OCI-LY1 (cell line): ENCODE measurements at regions not wholly inside any gene's neighbourhood (a gene's known extent, or its start where the extent isn't known, plus 50 kb on each side); places are given as distances from the start of the nearest gene placed in this dataset.

Experiments used
- H2AFZ ChIP-seq: fragments of 200-600 bp; sonication (generic), shearing (Covaris generic); 2 replicates; pipeline ENCODE4 v1.6.0; 2014; ENCODE audit warnings: antibody characterized with exemption, mild to moderate bottlenecking, low read length
- H3F3A ChIP-seq: fragments of 200-600 bp; sonication (generic), shearing (Covaris generic); 2 replicates; pipeline ENCODE4 v1.6.0; 2014; ENCODE audit warnings: mild to moderate bottlenecking, antibody characterized with exemption, low read length, moderate library complexity; ENCODE audit not compliant: insufficient read depth
- H3K27ac ChIP-seq: fragments of 200-600 bp; sonication (generic); 2 replicates; pipeline ENCODE4 v1.5.1; 2014; ENCODE audit warnings: low read length, mixed run types, mild to moderate bottlenecking, low read depth; ENCODE audit not compliant: poor library complexity, severe bottlenecking
- H3K27me3 ChIP-seq: fragments of 200-600 bp; sonication (generic); 2 replicates; pipeline ENCODE4 v1.6.0; 2014; ENCODE audit warnings: antibody characterized with exemption, mild to moderate bottlenecking, low read length, moderate library complexity; ENCODE audit not compliant: insufficient read depth
- H3K36me3 ChIP-seq: fragments of 200-600 bp; sonication (generic); 2 replicates; pipeline ENCODE4 v1.6.1; 2014; ENCODE audit warnings: mild to moderate bottlenecking, antibody characterized with exemption, low read length, moderate library complexity, mixed read lengths; ENCODE audit not compliant: insufficient read depth
- H3K4me1 ChIP-seq: fragments of 200-600 bp; sonication (generic); 2 replicates; pipeline ENCODE4 v1.5.1; 2014; ENCODE audit warnings: mild to moderate bottlenecking, low read length, moderate library complexity; ENCODE audit not compliant: insufficient read depth, severe bottlenecking
- H3K4me2 ChIP-seq: fragments of 200-600 bp; sonication (generic), shearing (Covaris generic); 2 replicates; pipeline ENCODE4 v1.6.1; 2014; ENCODE audit warnings: low read length
- H3K4me3 ChIP-seq: fragments of 200-600 bp; sonication (generic); 2 replicates; pipeline ENCODE4 v1.5.1; 2014; ENCODE audit warnings: low read length, low read depth, mild to moderate bottlenecking, mixed read lengths; ENCODE audit not compliant: poor library complexity, severe bottlenecking
- H3K79me2 ChIP-seq: fragments of 200-600 bp; shearing (Covaris generic); 2 replicates; pipeline ENCODE4 v1.6.1; 2016; ENCODE audit warnings: mixed run types, low read length, mixed read lengths; ENCODE audit not compliant: insufficient read depth
- H3K9ac ChIP-seq: fragments of 200-600 bp; sonication (generic), shearing (Covaris generic); 2 replicates; pipeline ENCODE4 v1.6.1; 2014; ENCODE audit warnings: mild to moderate bottlenecking, low read length, mixed read lengths
- H3K9me2 ChIP-seq: fragments of 200-600 bp; sonication (generic), shearing (Covaris generic); 2 replicates; pipeline ENCODE4 v1.6.1; 2014; ENCODE audit warnings: low read depth, mild to moderate bottlenecking, low read length, mixed read lengths
- H3K9me3 ChIP-seq: fragments of 200-600 bp; shearing (Covaris generic); 2 replicates; pipeline ENCODE4 v1.6.1; 2014; ENCODE audit warnings: low read length, mixed read lengths
- H4K20me1 ChIP-seq: fragments of 200-600 bp; sonication (generic), shearing (Covaris generic); 2 replicates; pipeline ENCODE4 v1.6.0; 2016; ENCODE audit warnings: mild to moderate bottlenecking, low read length; ENCODE audit not compliant: insufficient read depth
- EZH2 ChIP-seq: fragments of 200-600 bp; sonication (generic), shearing (Covaris generic); IDR thresholded peaks from 2 replicates; pipeline ENCODE4 v1.8.0; 2017; ENCODE audit warnings: borderline replicate concordance, mixed run types, mild to moderate bottlenecking, antibody characterized with exemption, low read length, moderate library complexity, mixed read lengths
- TF ChIP-seq, protein P1 (sequence below): fragments of 200-600 bp; sonication (generic), shearing (Covaris generic); IDR thresholded peaks from 2 replicates; pipeline ENCODE4 v1.5.1; 2017; ENCODE audit warnings: mild to moderate bottlenecking, antibody characterized with exemption, low read length, moderate library complexity, mixed read lengths

DNA sequence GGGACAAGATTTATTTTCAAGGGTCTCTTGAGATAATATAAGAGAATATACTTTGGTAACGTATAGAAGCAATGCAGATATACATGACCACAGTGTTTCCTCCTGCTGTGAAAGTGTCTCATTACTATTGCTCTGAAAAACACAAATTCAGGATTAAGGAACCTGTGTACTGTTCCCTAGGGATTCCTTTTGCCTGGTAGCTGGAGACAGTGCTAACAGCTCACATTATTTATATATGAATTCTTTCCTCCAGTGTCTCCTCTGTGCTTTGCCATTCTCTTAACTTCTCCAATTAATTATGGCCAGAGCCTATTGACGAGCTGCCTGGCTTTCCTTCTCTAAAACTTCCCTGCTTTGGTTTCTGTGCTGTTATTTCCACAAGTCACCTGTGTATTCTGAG lies 235.4 kb downstream of the OTOL1 start:
- no peaks in the 10 kb centered on the region for H3K36me3 ChIP-seq
- no peaks in the 10 kb centered on the region for H3K9me3 ChIP-seq
- H2AFZ ChIP-seq: no peak overlapping the region
- TF ChIP-seq EZH2: no peak
- TF ChIP-seq, protein P1, sequence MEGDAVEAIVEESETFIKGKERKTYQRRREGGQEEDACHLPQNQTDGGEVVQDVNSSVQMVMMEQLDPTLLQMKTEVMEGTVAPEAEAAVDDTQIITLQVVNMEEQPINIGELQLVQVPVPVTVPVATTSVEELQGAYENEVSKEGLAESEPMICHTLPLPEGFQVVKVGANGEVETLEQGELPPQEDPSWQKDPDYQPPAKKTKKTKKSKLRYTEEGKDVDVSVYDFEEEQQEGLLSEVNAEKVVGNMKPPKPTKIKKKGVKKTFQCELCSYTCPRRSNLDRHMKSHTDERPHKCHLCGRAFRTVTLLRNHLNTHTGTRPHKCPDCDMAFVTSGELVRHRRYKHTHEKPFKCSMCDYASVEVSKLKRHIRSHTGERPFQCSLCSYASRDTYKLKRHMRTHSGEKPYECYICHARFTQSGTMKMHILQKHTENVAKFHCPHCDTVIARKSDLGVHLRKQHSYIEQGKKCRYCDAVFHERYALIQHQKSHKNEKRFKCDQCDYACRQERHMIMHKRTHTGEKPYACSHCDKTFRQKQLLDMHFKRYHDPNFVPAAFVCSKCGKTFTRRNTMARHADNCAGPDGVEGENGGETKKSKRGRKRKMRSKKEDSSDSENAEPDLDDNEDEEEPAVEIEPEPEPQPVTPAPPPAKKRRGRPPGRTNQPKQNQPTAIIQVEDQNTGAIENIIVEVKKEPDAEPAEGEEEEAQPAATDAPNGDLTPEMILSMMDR: no peak
- H3K4me1 ChIP-seq: no peaks in the 10 kb centered on the region
- H3K9me2 ChIP-seq: no peaks in the 10 kb centered on the region
- no peak overlapping the region for H3K4me2 ChIP-seq
- no peak overlapping the region for H3K4me3 ChIP-seq
- H3K9ac ChIP-seq: no peak overlapping the region
- H3K27me3 ChIP-seq: no peaks in the 10 kb centered on the region
- no peaks in the 10 kb centered on the region for H3K79me2 ChIP-seq
- no peaks in the 10 kb centered on the region for H4K20me1 ChIP-seq
- H3K27ac ChIP-seq: no peak overlapping the region
- no peaks in the 10 kb centered on the region for H3F3A ChIP-seq

DNA sequence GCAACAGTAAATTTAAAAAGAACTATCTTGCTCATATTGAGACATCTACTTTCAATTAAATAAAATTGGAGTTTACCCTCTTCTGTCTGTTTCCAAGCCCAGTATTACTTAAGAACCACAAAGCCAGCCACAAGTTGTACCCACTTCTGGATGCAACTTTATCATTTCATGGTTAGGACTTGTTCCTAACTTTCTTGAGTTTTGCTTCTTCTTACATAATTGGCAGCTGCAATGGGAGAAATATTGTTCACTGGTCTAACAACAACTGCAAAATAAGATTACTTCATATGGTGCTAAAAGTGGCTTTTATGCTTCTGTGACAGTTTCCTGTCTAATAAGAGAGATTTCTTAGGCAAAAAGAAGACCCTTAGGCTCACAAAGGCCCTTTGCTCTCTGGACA lies 240.6 kb downstream of the OTOL1 start:
- Histone ChIP-seq H3K9ac (no peak overlapping the region), H4K20me1 (no peaks in the 10 kb centered on the region), H3K4me2 (no peak overlapping the region), H3K79me2 (no peaks in the 10 kb centered on the region), H2AFZ (no peak overlapping the region), H3F3A (no peaks in the 10 kb centered on the region), H3K4me3 (no peak overlapping the region), H3K27me3 (no peaks in the 10 kb centered on the region), H3K27ac (no peak overlapping the region), H3K4me1 (no peaks in the 10 kb centered on the region), H3K9me3 (no peaks in the 10 kb centered on the region), H3K9me2 (no peaks in the 10 kb centered on the region), H3K36me3 (no peaks in the 10 kb centered on the region)
- no peak for TF ChIP-seq EZH2
- TF ChIP-seq, protein P1: no peak

DNA sequence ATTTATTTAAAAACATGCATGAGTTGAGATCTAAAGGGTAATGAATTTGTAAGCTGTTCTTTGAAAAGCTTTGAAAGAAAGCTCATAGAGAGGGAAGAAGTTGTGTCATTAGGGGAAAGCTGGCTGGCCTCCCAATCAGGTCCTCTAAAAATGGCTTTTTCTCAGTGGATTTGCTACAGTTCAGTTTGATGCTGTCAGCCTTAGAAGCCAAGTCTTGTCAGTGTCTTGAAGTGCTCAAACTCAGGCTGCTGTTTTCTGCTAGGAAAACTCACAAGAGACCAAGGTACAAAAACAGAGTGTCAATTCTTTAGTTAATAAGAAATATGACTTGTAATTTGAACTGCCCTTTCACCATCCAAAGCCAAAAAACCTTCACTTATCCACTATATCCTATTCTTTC lies 243.8 kb downstream of the OTOL1 start:
- Histone ChIP-seq H3K79me2 (no peaks in the 10 kb centered on the region), H3K4me3 (no peak overlapping the region), H2AFZ (no peak overlapping the region), H4K20me1 (no peaks in the 10 kb centered on the region), H3K9me2 (no peaks in the 10 kb centered on the region), H3K4me2 (no peak overlapping the region), H3K27me3 (no peaks in the 10 kb centered on the region), H3K27ac (no peak overlapping the region), H3K9ac (no peak overlapping the region), H3K36me3 (no peaks in the 10 kb centered on the region), H3K4me1 (no peaks in the 10 kb centered on the region), H3F3A (no peaks in the 10 kb centered on the region), H3K9me3 (no peaks in the 10 kb centered on the region)
- no peak for TF ChIP-seq EZH2
- TF ChIP-seq, protein P1: no peak
